Type B pancreatic cell (in vitro differentiated cells): ENCODE measurements at regions not wholly inside any gene's neighbourhood (a gene's known extent, or its start where the extent isn't known, plus 50 kb on each side); places are given as distances from the start of the nearest gene placed in this dataset.

Source experiments
- DNase-seq: peaks from one replicate; pipeline ENCODE4 v3.0.0; 2021; ENCODE audit warnings: mixed read lengths; ENCODE audit not compliant: unreplicated experiment; ENCODE audit errors: extremely low spot score
- H3K27ac Mint-ChIP-seq: 2 replicates; pipeline ENCODE4 v1.8.0; 2021; ENCODE audit warnings: mild to moderate bottlenecking, mixed read lengths
- H3K27me3 Mint-ChIP-seq: 2 replicates; pipeline ENCODE4 v1.8.0; 2021; ENCODE audit warnings: mixed read lengths
- H3K36me3 Mint-ChIP-seq: 2 replicates; pipeline ENCODE4 v1.8.0; 2021; ENCODE audit warnings: mixed read lengths
- H3K4me1 Mint-ChIP-seq: one replicate; pipeline ENCODE4 v1.8.0; 2021; ENCODE audit warnings: mixed read lengths; ENCODE audit not compliant: unreplicated experiment
- H3K4me3 Mint-ChIP-seq: 2 replicates; pipeline ENCODE4 v1.8.0; 2021; ENCODE audit warnings: mild to moderate bottlenecking, mixed read lengths
- H3K9me3 Mint-ChIP-seq: 2 replicates; pipeline ENCODE4 v1.8.0; 2021; ENCODE audit warnings: mixed read lengths
- CTCF ChIP-seq: fragments of 200-600 bp; sonication (generic); conservative IDR thresholded peaks from 2 replicates; pipeline ENCODE4 v1.5.0; 2021; ENCODE audit warnings: antibody characterized with exemption, mild to moderate bottlenecking

- H3K4me1 Mint-ChIP-seq = peaks cover 26% of the 10 kb centered on the region
- DNase-seq = no peak
- H3K27ac Mint-ChIP-seq = peak overlapping the region; percentile 50
Measured at GRCh38 chr11:22920939-22921565, 60.8 kb upstream of the CCDC179 start.

GRCh38 chr11:22922672-22923071, 62.4 kb upstream of the CCDC179 start:
- H3K4me3 Mint-ChIP-seq = peak overlapping the region; percentile 66
- peaks cover 26% of the 10 kb centered on the region for H3K4me1 Mint-ChIP-seq
- no peak for DNase-seq
- TF ChIP-seq CTCF = no peak
- no peaks in the 10 kb centered on the region for H3K27me3 Mint-ChIP-seq
- H3K36me3 Mint-ChIP-seq = no peaks in the 10 kb centered on the region
- H3K9me3 Mint-ChIP-seq = no peaks in the 10 kb centered on the region
- H3K27ac Mint-ChIP-seq = peak overlapping the region; percentile 52

More at GRCh38 chr11:22920939-22921565, 60.8 kb upstream of the CCDC179 start:
- Mint-ChIP-seq H3K27me3 (no peaks in the 10 kb centered on the region), H3K4me3 (peak overlapping the region; percentile 70), H3K9me3 (no peaks in the 10 kb centered on the region), H3K36me3 (no peaks in the 10 kb centered on the region)
- peak; percentile 81 for TF ChIP-seq CTCF

- H3K27me3 Mint-ChIP-seq = no peaks in the 10 kb centered on the region
- no peaks in the 10 kb centered on the region for H3K9me3 Mint-ChIP-seq
- H3K36me3 Mint-ChIP-seq = no peaks in the 10 kb centered on the region
- TF ChIP-seq CTCF = no peak
- DNase-seq = no peak
- H3K4me3 Mint-ChIP-seq = peak overlapping the region; percentile 27
- peaks cover 26% of the 10 kb centered on the region for H3K4me1 Mint-ChIP-seq
- no peak overlapping the region for H3K27ac Mint-ChIP-seq
Measured at GRCh38 chr11:22923561-22923960, 63.3 kb upstream of the CCDC179 start.

GRCh38 chr11:22926341-22926740, 66.1 kb upstream of the CCDC179 start:
- Mint-ChIP-seq H3K4me1 (peaks cover 16% of the 10 kb centered on the region), H3K4me3 (no peak overlapping the region), H3K27me3 (no peaks in the 10 kb centered on the region), H3K27ac (no peak overlapping the region), H3K36me3 (no peaks in the 10 kb centered on the region), H3K9me3 (no peaks in the 10 kb centered on the region)
- no peak for TF ChIP-seq CTCF
- DNase-seq = no peak

GRCh38 chr11:22927793-22928192, 67.5 kb upstream of the CCDC179 start:
- DNase-seq = no peak
- Mint-ChIP-seq H3K9me3 (no peaks in the 10 kb centered on the region), H3K4me1 (peaks cover 8% of the 10 kb centered on the region), H3K4me3 (no peak overlapping the region), H3K36me3 (no peaks in the 10 kb centered on the region), H3K27me3 (no peaks in the 10 kb centered on the region), H3K27ac (no peak overlapping the region)
- no peak for TF ChIP-seq CTCF
